ENCODE measurements at regions not wholly inside any gene's neighbourhood (a gene's known extent, or its start where the extent isn't known, plus 50 kb on each side); places are given as distances from the start of the nearest gene placed in this dataset.

- TF ChIP-seq CTCF (IDR thresholded peaks at IDR 0.05) (no peak), POLR2A (IDR thresholded peaks at IDR 0.05) (no peak)
These were observed 79.9 kb upstream of the THSD7A start for GRCh38 chr7:11911900-11912299.

Data from heart left ventricle (tissue), 13 donors.